ENCODE measurements at regions not wholly inside any gene's neighbourhood (a gene's known extent, or its start where the extent isn't known, plus 50 kb on each side); places are given as distances from the start of the nearest gene placed in this dataset.

GRCh38 chr20:22949331-22950109 is 85.6 kb upstream of the SSTR4 start:
- Histone ChIP-seq H3K36me3 (ENCODE audit: insufficient read depth in 1 of 2, low read depth in 1 of 2) (no peaks in the 10 kb centered on the region), H3K4me3 (no peak overlapping the region), H3K9me3 (no peaks in the 10 kb centered on the region), H3K27ac (no peak overlapping the region), H3K27me3 (ENCODE audit: insufficient read depth in 3 of 3, low read length in 2 of 3) (no peaks in the 10 kb centered on the region), H3K4me1 (no peaks in the 10 kb centered on the region)
- no peak for DNase-seq
- WGBS, 3 donors, result 81 to 89% (median 89%) methylated on average over 5 of the region's 5 CpGs
- no peak for TF ChIP-seq CTCF (IDR thresholded peaks at IDR 0.05)
- no peak for ATAC-seq
- intact Hi-C loops (cut with DNase I), result loop anchor here in 1 of 2 donors (10.0 kb wide), 2 partner anchors 85 to 1705 kb away; partner anchors contain the start of gene SSTR4

GRCh38 chr20:22951966-22952365 is 83.1 kb upstream of the SSTR4 start:
- Histone ChIP-seq H3K27me3 (ENCODE audit: insufficient read depth in 3 of 3, low read length in 2 of 3) (no peaks in the 10 kb centered on the region), H3K9me3 (no peaks in the 10 kb centered on the region), H3K4me3 (no peak overlapping the region), H3K27ac (no peak overlapping the region), H3K4me1 (no peaks in the 10 kb centered on the region), H3K36me3 (ENCODE audit: insufficient read depth in 1 of 2, low read depth in 1 of 2) (no peaks in the 10 kb centered on the region)
- WGBS, 3 donors, result 91 to 97% (median 94%) methylated on average over 1 of the region's 1 CpG
- DNase-seq (no peak), ATAC-seq (no peak)
- no peak for TF ChIP-seq CTCF (IDR thresholded peaks at IDR 0.05)
- intact Hi-C loops (cut with DNase I), result loop anchor here in 1 of 2 donors (10.0 kb wide), 1 partner anchor 83 kb away; the partner anchor contains the start of gene SSTR4

GRCh38 chr20:22954661-22955060 is 80.5 kb upstream of the SSTR4 start:
- DNase-seq (no peak), ATAC-seq (no peak)
- Histone ChIP-seq H3K9me3 (no peaks in the 10 kb centered on the region), H3K27me3 (ENCODE audit: insufficient read depth in 3 of 3, low read length in 2 of 3) (no peaks in the 10 kb centered on the region), H3K4me3 (no peak overlapping the region), H3K4me1 (no peaks in the 10 kb centered on the region), H3K36me3 (ENCODE audit: insufficient read depth in 1 of 2, low read depth in 1 of 2) (no peaks in the 10 kb centered on the region), H3K27ac (no peak overlapping the region)
- intact Hi-C loops (cut with DNase I), result loop anchor here in 1 of 2 donors (10.0 kb wide), 1 partner anchor 80 kb away; the partner anchor contains the start of gene SSTR4
- 95 to 96% (median 96%) methylated on average over 3 of the region's 3 CpGs for WGBS, 3 donors
- no peak for TF ChIP-seq CTCF (IDR thresholded peaks at IDR 0.05)

GRCh38 chr20:22958390-22958789 is 76.7 kb upstream of the SSTR4 start:
- Histone ChIP-seq H3K9me3 (no peaks in the 10 kb centered on the region), H3K36me3 (ENCODE audit: insufficient read depth in 1 of 2, low read depth in 1 of 2) (no peaks in the 10 kb centered on the region), H3K27ac (no peak overlapping the region), H3K27me3 (ENCODE audit: insufficient read depth in 3 of 3, low read length in 2 of 3) (no peaks in the 10 kb centered on the region), H3K4me3 (no peak overlapping the region), H3K4me1 (no peaks in the 10 kb centered on the region)
- no peak for TF ChIP-seq CTCF (IDR thresholded peaks at IDR 0.05)
- intact Hi-C loops (cut with DNase I), result loop anchor here in 1 of 2 donors (10.0 kb wide), 1 partner anchor 76 kb away; the partner anchor contains the start of gene SSTR4
- ATAC-seq (no peak), DNase-seq (no peak)
- 69 to 84% (median 79%) methylated on average over 6 of the region's 6 CpGs for WGBS, 3 donors

Measured in psoas muscle (tissue), 7 donors.